ENCODE measurements at regions not wholly inside any gene's neighbourhood (a gene's known extent, or its start where the extent isn't known, plus 50 kb on each side); places are given as distances from the start of the nearest gene placed in this dataset.

GRCh38 chr18:76644580-76644979 lies 149.5 kb upstream of the ZNF516 start:
- in situ Hi-C loops (cut with HindIII; ENCODE audit: low pct_unique_long_range_greater_than_20kb, low sequenced_read_pairs) = no loop called here
- Histone ChIP-seq H3K4me1 (ENCODE audit: control insufficient read depth, insufficient read depth, low read length) (no peaks in the 10 kb centered on the region), H3K36me3 (ENCODE audit: control insufficient read depth, insufficient read depth, low read length) (no peaks in the 10 kb centered on the region), H3K4me3 (ENCODE audit: low read depth in 2 of 2, low read length in 2 of 2) (no peak overlapping the region), H3K27ac (ENCODE audit: low read length) (no peak overlapping the region), H3K9me3 (ENCODE audit: control insufficient read depth, insufficient read depth, low read depth, low read length) (no peaks in the 10 kb centered on the region), H3K27me3 (ENCODE audit: control insufficient read depth, insufficient read depth, low read length) (peaks cover 3% of the 10 kb centered on the region; the same call in 1 of the 2 replicates)
- ChIA-PET CTCF (no interaction called here), POLR2A (interaction anchor here (0.7 kb wide), 1 partner anchor 50 kb away, joined by 6 read pairs; no protein-coding TSS in a partner anchor)
- DNase-seq (ENCODE audit: low read depth, low spot score) = no peak
- ATAC-seq = no peak
- intact Hi-C loops (cut with micrococcal nuclease; ENCODE audit: unreplicated experiment) = no loop called here
- TF ChIP-seq SIN3A (IDR thresholded peaks at IDR 0.05; ENCODE audit: borderline replicate concordance, insufficient read depth, low read depth, low read length) (no peak), POLR2AphosphoS5 (IDR thresholded peaks at IDR 0.05; ENCODE audit: low read depth, low read length) (no peak), CTCF (IDR thresholded peaks at IDR 0.05) (no peak), TCF7L2 (IDR thresholded peaks at IDR 0.05; ENCODE audit: low read depth, low read length) (no peak)
- TF ChIP-seq, protein P1, sequence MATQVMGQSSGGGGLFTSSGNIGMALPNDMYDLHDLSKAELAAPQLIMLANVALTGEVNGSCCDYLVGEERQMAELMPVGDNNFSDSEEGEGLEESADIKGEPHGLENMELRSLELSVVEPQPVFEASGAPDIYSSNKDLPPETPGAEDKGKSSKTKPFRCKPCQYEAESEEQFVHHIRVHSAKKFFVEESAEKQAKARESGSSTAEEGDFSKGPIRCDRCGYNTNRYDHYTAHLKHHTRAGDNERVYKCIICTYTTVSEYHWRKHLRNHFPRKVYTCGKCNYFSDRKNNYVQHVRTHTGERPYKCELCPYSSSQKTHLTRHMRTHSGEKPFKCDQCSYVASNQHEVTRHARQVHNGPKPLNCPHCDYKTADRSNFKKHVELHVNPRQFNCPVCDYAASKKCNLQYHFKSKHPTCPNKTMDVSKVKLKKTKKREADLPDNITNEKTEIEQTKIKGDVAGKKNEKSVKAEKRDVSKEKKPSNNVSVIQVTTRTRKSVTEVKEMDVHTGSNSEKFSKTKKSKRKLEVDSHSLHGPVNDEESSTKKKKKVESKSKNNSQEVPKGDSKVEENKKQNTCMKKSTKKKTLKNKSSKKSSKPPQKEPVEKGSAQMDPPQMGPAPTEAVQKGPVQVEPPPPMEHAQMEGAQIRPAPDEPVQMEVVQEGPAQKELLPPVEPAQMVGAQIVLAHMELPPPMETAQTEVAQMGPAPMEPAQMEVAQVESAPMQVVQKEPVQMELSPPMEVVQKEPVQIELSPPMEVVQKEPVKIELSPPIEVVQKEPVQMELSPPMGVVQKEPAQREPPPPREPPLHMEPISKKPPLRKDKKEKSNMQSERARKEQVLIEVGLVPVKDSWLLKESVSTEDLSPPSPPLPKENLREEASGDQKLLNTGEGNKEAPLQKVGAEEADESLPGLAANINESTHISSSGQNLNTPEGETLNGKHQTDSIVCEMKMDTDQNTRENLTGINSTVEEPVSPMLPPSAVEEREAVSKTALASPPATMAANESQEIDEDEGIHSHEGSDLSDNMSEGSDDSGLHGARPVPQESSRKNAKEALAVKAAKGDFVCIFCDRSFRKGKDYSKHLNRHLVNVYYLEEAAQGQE (IDR thresholded peaks at IDR 0.05; ENCODE audit: insufficient read depth in 1 of 2, low read depth in 2 of 2, low read length in 1 of 2) = no peak
- BruUV-seq (replicated peaks) = no TSS peak

GRCh38 chr18:76643996-76644395 lies 149.0 kb upstream of the ZNF516 start:
- POLR2A ChIA-PET = interaction anchor here (0.7 kb wide), 1 partner anchor 51 kb away, joined by 6 read pairs; no protein-coding TSS in a partner anchor
- no TSS peak for BruUV-seq (replicated peaks)
- H3K4me1 ChIP-seq (ENCODE audit: control insufficient read depth, insufficient read depth, low read length) = no peaks in the 10 kb centered on the region
- H3K36me3 ChIP-seq (ENCODE audit: control insufficient read depth, insufficient read depth, low read length) = no peaks in the 10 kb centered on the region
- no peak overlapping the region for H3K27ac ChIP-seq (ENCODE audit: low read length)
- no peaks in the 10 kb centered on the region for H3K9me3 ChIP-seq (ENCODE audit: control insufficient read depth, insufficient read depth, low read depth, low read length)
- H3K27me3 ChIP-seq (ENCODE audit: control insufficient read depth, insufficient read depth, low read length) = peaks cover 3% of the 10 kb centered on the region; the same call in 1 of the 2 replicates
- in situ Hi-C loops (cut with HindIII; ENCODE audit: low pct_unique_long_range_greater_than_20kb, low sequenced_read_pairs) (no loop called here), intact Hi-C loops (cut with micrococcal nuclease; ENCODE audit: unreplicated experiment) (no loop called here)
- no peak for ATAC-seq
- no peak overlapping the region for H3K4me3 ChIP-seq (ENCODE audit: low read depth in 2 of 2, low read length in 2 of 2)
- CTCF ChIA-PET = no interaction called here
- no peak for DNase-seq (ENCODE audit: low read depth, low spot score)
- TF ChIP-seq, protein P1 (IDR thresholded peaks at IDR 0.05; ENCODE audit: insufficient read depth in 1 of 2, low read depth in 2 of 2, low read length in 1 of 2) = no peak
- TF ChIP-seq SIN3A (IDR thresholded peaks at IDR 0.05; ENCODE audit: borderline replicate concordance, insufficient read depth, low read depth, low read length) = no peak
